CD1c-positive myeloid dendritic cell (primary cell): ENCODE measurements at regions not wholly inside any gene's neighbourhood (a gene's known extent, or its start where the extent isn't known, plus 50 kb on each side); places are given as distances from the start of the nearest gene placed in this dataset.

ENCODE experiments used
- DNase-seq: peaks from one replicate; pipeline ENCODE4 v3.0.0-alpha.2; 2016; ENCODE audit errors: extremely low spot score

GRCh38 chr6:5946701-5947100, 60.0 kb downstream of the NRN1 start:
- no peak for DNase-seq

GRCh38 chr6:5946181-5946580, 60.5 kb downstream of the NRN1 start:
- no peak for DNase-seq

DNA sequence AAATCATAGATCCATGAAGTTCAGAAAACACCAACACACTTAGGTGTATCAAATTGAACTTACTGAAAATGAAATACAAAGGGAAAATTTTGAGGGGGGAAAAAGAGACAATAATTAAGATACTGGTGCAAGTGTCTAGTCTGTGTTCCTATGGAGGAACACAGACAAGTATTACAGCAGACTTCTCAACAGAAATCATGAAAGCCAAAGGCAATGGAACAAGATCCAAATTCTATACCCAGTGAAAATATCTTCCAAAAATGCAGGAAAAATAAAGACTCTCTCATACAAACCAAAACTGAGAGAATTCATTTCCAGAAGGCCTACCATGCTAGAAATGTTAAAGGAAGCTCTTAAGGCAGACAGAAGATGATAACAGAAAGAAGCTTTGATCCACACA, 63.1 kb downstream of the NRN1 start:
- no peak for DNase-seq

GRCh38 chr6:5942591-5942990, 64.1 kb downstream of the NRN1 start:
- no peak for DNase-seq

GRCh38 chr6:5941188-5941587, 65.5 kb downstream of the NRN1 start:
- no peak for DNase-seq

DNA sequence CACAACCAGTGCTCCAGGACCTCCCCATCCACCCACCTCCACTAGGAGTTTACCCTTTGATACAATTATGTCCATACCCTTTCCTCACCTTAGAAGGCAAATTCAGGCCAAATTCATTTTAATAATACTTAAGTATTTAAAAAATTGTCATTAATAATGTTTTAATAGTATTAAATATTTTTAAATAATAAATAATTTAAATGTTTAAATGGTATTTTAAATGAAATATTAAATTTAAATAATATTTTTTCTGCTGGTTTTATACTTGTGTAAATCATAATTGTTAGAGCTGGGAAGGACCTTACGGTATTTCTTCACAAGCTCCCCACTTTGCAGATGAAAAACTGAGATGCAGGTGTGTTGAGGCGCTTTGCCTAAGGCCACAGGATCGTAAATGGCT, 67.8 kb downstream of the NRN1 start:
- no peak for DNase-seq

GRCh38 chr6:5937936-5938706, 68.6 kb downstream of the NRN1 start:
- no peak for DNase-seq

DNA sequence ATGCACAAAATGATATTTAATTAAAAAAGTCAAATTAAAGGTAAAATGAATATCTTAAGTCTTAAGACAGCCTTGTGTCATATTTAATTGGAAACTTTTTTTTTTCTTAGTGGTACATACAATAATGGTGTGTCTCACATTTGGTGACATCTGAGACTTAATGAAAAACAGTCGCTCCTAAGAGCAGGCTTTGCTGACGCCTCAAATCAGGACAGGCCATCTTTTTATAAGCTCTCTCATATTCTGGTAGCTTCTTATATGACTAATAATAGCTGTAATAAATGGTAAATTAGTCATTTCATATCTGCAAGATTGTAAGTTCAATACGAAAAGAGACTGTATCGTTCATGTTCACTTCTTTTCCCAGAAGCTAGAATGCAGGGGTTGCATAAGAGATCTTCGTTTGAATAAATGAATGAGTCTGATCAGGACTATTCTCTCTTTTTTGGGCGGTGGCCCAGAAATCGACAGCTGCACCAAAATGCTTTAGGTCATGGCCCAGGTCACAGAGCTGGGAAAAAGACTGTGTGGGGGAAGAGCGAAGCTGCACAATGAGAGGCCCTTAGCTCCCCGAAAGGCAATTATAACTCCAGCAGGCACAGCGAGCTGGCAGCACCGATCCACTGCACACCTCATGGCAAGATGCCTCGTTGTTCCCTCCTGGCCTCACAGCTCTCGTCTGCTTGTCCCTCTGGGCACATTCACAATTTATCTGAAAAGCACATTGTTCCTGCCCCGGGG, 69.4 kb downstream of the NRN1 start:
- DNase-seq: no peak

GRCh38 chr6:5936631-5937030, 70.1 kb downstream of the NRN1 start:
- no peak for DNase-seq

DNA sequence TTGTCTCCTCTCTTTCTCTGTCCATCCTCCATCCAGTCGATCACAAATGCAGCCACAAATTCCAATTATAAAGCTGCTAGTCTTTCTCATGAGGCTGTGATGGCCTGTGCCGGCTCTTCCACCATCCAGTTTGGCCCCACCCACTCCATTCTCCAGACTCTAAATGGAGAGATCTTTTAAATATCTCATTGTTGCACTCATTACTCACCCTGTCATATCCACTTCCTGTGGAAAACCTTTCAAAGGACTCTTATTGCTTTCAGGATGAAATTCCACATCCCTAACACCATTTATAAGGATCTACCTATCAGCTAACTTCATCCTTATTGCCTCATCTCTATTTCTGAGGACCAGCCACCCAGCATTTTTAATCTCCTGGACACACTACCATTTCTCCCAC, 70.6 kb downstream of the NRN1 start:
- DNase-seq: no peak

DNA sequence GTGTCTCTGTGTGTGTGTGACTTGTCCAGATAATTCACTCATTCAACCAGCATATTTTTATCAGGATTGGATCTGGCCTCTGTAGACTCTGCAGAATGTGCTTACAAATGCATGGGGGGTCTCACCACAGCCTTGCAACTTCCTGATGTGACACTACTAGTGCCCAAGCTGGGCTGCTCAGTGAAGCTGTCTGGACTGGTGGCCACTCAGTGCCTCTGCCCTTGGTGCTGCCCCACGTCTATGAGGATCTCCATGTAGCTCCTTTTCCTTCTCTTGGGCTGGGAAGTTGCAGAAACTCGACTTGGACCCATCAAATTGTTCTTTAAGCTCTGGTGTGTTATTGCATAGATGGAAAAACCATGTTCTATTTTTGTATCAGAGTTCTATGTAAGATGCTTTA, 75.8 kb downstream of the NRN1 start:
- no peak for DNase-seq

DNA sequence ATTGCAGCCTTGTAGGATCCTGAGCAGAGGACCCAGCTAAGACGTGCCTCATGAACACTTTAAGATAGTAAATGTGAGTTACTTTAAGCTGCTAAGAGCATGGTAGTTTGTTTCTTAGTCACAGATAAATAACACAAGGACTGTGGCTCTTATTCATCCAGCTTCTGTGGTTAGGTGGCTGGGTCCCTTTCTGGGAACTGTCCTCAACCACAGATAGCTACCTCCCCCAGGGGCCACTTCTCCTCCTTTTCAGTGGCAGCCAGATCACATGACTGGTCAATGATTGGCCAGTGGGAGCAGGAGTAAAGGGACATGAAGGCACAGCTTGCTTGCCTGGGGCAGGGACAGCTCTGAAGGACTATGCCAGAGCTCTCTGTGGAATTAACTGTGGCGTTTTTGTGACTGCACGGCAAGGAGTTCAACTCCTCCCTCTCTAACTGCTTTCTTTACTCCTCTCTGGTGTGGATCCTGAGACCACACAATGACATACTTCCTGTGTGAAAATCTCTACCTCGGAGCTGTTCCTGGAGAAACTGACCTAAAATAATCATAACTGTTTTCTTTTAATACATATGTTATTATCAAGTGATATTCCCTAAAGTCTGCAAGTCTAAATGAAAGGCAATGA, 76.5 kb downstream of the NRN1 start:
- peak; percentile 3 for DNase-seq

GRCh38 chr6:5923840-5924239, 82.9 kb downstream of the NRN1 start:
- no peak for DNase-seq

DNA sequence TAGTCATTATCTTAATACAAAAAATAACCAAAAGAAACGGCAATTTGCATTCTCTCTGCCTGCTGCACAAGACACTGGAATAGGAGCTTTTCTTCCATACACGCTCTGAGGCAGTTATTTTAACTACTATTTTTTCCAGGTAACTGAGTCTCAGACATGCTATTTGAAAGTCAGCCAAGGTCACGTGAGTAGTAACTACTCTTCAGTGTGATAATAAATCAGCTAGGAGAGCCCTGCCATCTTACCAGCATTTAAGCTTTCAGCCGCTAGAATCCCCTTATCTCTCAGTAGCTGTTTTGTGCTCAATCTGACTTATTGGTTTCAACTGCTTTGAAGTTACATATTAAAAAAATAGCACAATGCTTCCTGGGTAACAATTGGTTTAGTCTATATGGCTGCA, 84.5 kb downstream of the NRN1 start:
- no peak for DNase-seq

DNA sequence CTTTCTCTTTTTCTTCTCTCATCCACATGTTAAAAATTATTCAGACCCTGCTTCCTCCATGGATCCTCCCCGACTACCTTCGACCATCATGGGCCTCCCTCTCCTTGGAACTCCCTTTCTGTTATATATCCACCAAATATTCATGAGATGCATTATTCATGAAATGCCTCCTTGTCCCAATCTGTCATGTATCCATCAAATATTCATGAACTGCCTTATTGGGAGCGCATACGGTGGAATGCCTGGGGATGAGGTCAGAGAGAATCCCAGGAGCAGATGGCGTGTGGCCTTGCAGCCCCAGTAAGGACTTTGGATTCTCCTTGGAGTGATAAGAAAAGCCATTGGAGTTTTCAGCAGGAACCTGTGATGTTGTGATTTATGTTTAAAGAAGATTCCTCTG, 97.0 kb downstream of the NRN1 start:
- DNase-seq: no peak

DNA sequence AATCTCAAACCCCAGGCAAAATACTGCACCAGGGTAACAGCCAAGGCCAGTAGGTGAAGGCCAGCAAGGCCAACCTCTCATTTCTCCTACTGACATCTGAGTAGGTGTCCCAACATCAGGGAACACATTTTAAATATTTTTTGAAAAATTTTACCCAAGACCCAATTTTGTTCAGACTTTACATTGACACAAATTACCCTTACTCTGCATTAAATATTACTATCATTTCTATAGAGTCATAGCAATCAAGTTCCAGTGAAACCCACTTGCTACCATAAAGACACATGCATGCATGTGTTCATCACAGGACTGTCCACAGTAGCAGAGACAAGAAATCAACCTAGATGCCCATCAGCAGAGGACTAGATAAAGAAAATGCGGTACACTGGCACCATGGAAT, 99.9 kb downstream of the NRN1 start:
- DNase-seq: no peak

DNA sequence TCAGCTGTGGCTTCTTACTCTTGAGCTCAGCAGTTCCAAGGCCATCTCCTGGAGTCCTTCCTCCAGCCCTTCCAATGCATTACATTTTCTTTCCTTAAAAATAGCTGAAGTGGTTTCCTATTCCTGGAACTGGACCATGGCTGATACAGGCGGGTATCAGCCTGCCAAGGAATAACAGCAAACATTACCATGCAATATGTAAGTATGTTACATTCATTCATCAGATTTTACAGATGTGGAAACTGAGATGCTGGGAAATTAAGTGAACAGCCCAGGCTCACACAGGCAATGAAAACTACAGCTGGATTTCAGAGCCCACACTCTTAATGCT, 100.4 kb downstream of the NRN1 start:
- no peak for DNase-seq

DNA sequence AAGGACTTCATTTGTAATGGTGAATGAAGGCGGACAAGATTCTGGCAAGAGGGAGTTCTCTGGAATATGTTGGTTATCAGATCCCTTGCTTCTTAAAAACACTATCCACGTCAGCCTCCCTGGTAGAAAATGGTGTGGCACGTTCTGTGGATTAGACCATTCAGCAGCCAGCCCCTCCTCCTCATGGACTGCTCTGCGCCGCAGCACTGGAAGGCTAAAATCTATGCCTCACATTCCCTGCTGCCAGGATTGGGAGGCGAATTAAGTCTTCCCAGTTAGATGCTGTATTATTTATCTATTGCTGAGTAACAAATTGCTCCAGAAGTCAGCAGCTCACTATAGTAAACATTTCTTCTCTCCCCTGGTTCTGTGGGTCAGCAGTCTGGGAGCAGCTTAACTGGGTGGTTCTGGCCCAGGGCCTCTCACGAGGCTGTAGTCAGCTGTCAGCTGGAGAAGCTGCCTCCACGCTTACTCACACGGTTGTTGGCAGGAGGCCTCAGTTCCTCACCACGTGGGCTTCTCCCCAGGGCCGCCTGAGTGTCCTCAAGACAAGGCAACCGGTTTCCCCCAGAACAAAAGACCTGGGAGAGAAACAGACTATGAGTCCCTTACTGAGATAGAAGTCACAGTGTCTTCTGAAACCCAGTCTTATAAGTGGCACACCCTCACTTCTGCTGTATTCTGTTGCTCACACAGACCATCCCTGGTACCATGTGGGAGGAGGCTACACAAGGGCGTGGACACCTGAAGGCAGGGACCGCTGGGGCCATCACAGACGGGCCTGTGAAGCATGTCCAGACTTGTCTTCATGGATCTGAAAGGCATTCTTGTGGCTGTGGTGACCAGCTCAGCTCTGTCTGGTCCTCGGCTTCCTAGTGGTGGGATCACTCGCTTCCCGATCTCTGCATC, 101.0 kb downstream of the NRN1 start:
- DNase-seq: no peak

DNA sequence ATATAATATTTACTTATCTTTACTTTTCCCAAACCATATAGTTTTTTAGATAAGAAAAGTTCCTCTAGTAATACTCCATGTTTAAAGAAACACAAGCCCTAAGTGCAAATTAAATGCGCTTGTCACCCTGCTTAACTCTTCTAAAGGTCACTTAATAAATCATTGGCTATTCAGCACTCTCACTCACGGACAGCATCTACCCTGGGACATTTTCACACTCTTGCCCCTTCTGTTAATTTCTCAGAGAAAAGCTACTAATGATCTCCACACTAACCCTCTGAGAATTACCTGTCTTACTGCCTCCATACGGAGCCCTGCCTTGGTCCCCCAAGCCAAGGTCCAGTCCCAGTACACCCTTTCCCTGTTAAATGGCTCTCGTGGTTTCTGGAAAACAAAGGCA, 102.2 kb downstream of the NRN1 start:
- DNase-seq: no peak

GRCh38 chr6:5899216-5900045, 107.3 kb downstream of the NRN1 start:
- DNase-seq: no peak

DNA sequence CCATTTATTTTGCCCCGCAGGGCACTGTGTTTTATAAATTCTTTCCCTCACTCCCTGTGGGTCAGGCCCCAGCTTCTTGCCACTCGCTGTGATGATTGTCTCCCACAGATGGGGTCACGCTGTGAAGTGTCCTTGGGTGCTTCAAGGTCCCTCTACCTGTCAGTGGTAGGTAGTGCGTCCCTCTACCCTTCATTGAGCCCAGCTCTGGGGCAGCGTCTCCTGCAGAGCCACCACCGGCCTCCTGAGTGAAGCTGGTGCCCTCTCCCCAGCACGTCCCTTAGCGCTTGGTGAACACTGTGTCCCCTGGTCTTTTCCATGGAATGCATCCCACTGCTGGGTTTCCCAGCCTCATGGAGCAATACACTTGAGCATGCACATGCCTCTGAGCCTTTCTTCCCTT, 108.2 kb downstream of the NRN1 start:
- DNase-seq: no peak
